Vagina (tissue), 2 donors: ENCODE measurements at regions not wholly inside any gene's neighbourhood (a gene's known extent, or its start where the extent isn't known, plus 50 kb on each side); places are given as distances from the start of the nearest gene placed in this dataset.

Experiments
- POLR2A ChIP-seq, 2 donors: fragments of 450-650 bp; IDR thresholded peaks; one replicate each; pipeline ENCODE4 v1.6.1; 2017; ENCODE audit warnings: antibody characterized with exemption in 2 of 2, mild to moderate bottlenecking in 2 of 2, moderate library complexity in 2 of 2
- POLR2AphosphoS5 ChIP-seq, 2 donors: sonication (generic); formaldehyde crosslinking; IDR thresholded peaks; one replicate each; pipeline ENCODE4 v1.9.0; 2017; ENCODE audit warnings: antibody characterized with exemption in 2 of 2, mild to moderate bottlenecking in 2 of 2, low read depth in 1 of 2; ENCODE audit not compliant: insufficient read depth in 1 of 2
- TF ChIP-seq, protein P1 (sequence below), 3 experiments: fragments of 450-650 bp in 2 of 3; fragments of 200-600 bp in 1 of 3; sonication (generic) in 1 of 3; IDR thresholded peaks; one replicate each; pipeline ENCODE4 v1.5.1; 2017 to 2019; ENCODE audit warnings: antibody characterized with exemption in 3 of 3, mild to moderate bottlenecking in 2 of 3, moderate library complexity in 2 of 3

DNA sequence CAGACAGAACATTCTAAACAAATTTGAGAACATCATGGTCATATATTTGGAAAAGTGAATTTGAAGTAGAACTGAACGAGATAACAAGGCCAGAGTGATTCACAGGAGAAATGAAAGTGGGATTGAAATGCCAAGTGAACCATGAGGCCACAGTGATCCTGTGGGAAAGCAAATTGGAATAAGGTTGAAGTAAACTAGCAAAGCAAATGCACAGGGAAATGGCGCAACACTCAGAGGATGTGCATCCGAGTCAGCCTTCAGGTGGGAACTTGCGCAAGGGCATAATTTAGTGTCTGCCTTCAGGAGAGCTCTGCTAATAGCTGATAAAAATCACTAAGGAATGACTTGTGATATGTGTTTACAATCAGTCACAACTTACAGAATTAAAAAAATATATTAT, 696.6 kb downstream of the LIG4 start:
- TF ChIP-seq POLR2A (IDR thresholded peaks at IDR 0.05) (no peak), POLR2AphosphoS5 (IDR thresholded peaks at IDR 0.05; ENCODE audit: insufficient read depth in 1 of 2, low read depth in 1 of 2) (no peak)
- TF ChIP-seq, protein P1, sequence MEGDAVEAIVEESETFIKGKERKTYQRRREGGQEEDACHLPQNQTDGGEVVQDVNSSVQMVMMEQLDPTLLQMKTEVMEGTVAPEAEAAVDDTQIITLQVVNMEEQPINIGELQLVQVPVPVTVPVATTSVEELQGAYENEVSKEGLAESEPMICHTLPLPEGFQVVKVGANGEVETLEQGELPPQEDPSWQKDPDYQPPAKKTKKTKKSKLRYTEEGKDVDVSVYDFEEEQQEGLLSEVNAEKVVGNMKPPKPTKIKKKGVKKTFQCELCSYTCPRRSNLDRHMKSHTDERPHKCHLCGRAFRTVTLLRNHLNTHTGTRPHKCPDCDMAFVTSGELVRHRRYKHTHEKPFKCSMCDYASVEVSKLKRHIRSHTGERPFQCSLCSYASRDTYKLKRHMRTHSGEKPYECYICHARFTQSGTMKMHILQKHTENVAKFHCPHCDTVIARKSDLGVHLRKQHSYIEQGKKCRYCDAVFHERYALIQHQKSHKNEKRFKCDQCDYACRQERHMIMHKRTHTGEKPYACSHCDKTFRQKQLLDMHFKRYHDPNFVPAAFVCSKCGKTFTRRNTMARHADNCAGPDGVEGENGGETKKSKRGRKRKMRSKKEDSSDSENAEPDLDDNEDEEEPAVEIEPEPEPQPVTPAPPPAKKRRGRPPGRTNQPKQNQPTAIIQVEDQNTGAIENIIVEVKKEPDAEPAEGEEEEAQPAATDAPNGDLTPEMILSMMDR (IDR thresholded peaks at IDR 0.05) = no peak
